ENCODE measurements at regions not wholly inside any gene's neighbourhood (a gene's known extent, or its start where the extent isn't known, plus 50 kb on each side); places are given as distances from the start of the nearest gene placed in this dataset.
"Not testable (repeated sequence)": the region's sequence is repeated elsewhere in the genome, so short reads cannot be mapped to it uniquely, and the experiment has no call there.

DNA sequence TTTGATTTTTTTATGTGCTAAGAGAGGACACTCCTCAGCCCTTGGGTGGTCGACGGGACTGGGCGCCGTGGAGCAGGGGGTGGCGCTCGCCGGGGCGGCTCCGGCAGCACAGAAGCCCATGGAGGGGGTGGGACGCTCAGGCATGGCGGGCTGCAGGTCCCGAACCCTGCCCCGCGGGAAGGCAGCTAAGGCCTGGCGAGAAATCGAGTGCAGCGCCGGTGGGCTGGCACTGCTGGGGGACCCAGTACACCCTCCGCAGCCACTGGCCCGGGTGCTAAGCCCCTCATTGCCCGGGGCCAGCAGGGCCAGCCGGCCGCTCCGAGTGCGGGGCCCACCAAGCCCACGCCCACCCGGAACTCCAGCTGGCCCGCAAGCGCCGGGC lies 669.7 kb upstream of the CTNND2 start:
- DNase-seq (ENCODE audit: low spot score) = not testable (repeated sequence)

- no peak for DNase-seq (ENCODE audit: low spot score)
These were observed 666.4 kb upstream of the CTNND2 start for GRCh38 chr5:12570688-12571087.

DNA sequence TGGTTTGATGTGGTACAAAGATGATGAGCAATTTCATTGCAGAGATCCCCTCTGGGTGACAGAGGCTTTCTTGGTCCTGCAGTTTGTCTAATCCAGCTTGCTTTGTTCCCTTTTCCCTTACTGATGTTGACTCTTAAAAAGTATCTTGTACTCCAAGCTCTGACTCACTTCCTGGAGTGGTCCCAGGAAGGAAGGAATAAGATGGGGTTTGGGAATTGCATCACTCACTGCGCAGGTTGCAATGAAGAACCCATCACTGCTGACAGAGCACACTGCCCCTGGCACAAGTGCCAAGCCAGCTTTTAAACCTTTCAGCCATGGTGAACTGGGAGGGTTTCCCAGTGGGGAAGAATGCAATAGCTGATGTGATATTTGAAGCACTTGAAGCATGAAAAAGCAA lies 662.2 kb upstream of the CTNND2 start:
- DNase-seq (ENCODE audit: low spot score) = no peak

GRCh38 chr5:12557012-12557411 lies 652.8 kb upstream of the CTNND2 start:
- DNase-seq (ENCODE audit: low spot score) = no peak

DNA sequence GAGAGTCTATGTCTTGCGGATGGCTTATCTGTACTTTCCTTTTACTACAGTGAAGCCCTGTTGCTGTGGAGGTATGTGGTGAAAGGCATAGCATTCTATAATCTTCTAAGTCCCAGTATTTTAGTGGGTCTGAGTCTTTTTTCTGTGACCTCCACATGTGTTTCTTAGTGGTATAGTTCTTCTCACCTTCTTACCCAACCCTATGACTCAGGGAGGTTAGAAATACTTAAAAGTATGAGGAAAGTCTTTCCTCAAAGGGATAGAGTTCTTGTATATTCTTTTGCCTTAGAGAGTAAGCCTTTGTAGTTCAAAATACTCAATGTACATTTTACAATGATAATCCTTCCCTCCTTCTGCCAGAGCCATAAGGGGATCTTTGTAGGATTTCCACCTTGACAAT lies 621.9 kb upstream of the CTNND2 start:
- DNase-seq (ENCODE audit: low spot score) = no peak

DNA sequence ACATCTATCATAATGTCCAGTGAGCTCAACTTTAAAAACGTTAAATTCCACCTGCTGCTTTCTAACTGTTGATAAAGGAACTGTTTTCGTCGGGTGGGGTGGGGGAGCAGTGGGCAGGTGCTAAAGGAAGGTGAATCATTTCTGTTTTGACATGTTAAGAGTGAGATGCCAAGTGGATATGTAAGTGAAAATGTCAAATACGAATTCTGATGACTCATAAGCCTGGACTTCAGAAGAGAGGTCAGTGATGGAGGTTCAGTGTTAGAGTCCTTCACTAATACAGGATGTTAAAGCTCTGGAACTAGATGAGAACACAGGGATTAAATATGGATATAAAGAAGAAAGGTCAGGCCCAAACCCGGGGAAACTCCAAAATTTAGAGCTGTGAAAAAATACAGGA lies 617.9 kb upstream of the CTNND2 start:
- no peak for DNase-seq (ENCODE audit: low spot score)

DNA sequence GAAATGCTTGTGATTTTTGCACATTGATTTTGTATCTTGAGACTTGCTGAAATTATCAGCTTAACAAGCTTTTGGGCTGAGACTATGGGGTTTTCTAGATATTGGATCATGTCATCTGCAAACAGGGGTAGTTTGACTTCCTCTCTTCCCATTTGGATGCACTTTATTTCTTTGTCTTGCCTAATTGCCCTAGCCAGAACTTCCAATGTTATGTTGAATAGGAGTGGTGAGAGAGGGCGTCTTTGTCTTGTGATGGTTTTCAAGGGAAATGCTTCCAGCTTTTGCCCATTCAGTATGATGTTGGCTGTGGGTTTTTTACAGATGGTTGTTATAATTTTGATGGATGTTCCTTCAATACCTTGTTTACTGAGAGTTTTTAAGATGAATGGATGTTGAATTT lies 600.7 kb upstream of the CTNND2 start:
- not testable (repeated sequence) for DNase-seq (ENCODE audit: low spot score)

GRCh38 chr5:12488161-12488560 lies 583.9 kb upstream of the CTNND2 start:
- DNase-seq (ENCODE audit: low spot score) = no peak

- no peak for DNase-seq (ENCODE audit: low spot score)
These were observed 576.2 kb upstream of the CTNND2 start for GRCh38 chr5:12480487-12480886.

DNA sequence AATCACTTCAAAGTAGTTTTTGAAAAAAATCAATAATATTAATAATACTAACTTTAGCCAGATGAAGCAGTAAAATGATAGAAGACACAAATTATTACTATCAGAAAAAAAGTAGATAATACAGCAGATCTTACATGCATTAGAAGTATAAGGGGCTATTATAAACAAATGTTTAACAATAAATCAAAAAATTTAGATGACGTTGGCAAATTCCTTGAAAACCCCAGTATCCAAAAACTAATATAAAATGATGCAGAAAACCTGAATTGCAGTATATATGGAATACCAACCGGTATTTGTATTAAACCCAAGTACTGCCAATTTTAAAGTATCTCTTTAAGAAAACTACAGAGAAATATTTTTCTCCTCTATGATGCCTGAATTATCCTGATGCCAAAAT lies 573.3 kb upstream of the CTNND2 start:
- DNase-seq (ENCODE audit: low spot score) = no peak

DNA sequence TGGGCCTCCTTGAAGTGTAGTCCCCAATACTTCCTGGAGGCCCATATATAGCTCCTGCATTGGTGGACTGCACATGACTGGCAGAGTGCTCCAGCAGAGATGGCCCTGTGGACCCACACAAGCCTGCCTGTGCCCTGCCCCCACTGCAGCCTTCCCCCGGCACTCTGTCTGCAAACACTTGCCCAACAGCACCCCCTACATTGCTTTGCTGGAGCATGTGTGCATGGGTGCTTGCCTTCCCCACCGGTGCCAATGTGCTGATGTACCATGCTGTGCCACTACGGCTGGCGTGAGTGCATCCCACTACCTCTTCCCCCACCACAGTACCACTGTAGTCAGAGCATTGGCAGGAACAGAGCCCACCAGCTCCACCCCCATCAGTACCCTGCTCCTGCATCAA lies 563.6 kb upstream of the CTNND2 start:
- no peak for DNase-seq (ENCODE audit: low spot score)

GRCh38 chr5:12460493-12461261 lies 556.4 kb upstream of the CTNND2 start:
- no peak for DNase-seq (ENCODE audit: low spot score)

DNA sequence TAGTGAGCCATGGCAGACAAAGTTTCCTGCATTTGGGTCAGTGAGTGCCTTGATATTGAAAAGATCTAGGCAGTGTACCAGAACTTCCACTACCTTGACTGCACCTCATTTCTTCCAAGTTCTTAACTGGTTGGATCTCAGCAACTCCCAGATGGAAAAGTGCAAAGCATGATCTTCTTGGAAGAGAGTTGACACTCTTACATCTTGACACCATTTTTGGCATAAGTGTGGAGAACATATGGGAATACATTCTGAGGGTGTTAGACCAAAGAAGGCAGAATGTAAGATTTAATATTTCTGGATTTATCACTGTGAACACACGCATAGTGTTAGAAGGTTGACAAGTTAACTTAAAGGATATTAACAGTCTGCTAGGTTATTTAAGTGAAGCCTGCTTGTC lies 555.1 kb upstream of the CTNND2 start:
- DNase-seq (ENCODE audit: low spot score) = no peak

- no peak for DNase-seq (ENCODE audit: low spot score)
These were observed 514.8 kb upstream of the CTNND2 start for GRCh38 chr5:12419075-12419474.

GRCh38 chr5:12413585-12413984 lies 509.3 kb upstream of the CTNND2 start:
- no peak for DNase-seq (ENCODE audit: low spot score)

GRCh38 chr5:12413075-12413474 lies 508.8 kb upstream of the CTNND2 start:
- no peak for DNase-seq (ENCODE audit: low spot score)

DNA sequence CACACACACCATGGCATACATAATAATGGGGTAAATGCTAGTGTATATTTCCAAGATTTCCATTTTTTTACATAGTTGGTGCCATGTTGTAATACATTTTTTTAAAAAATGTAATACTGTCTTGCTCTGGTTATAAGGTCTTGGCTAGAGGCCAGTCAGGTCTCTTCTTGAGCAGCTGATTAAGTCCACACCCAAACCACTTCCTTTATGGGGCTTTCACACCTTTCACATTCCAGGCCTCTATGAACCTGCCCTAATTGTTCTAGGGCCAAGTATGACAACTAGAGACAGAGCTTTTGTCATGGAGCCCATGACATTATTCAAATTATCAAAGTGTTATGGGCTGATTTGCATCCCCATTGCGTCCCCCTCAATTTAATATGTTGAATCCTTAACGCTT lies 495.6 kb upstream of the CTNND2 start:
- no peak for DNase-seq (ENCODE audit: low spot score)

DNA sequence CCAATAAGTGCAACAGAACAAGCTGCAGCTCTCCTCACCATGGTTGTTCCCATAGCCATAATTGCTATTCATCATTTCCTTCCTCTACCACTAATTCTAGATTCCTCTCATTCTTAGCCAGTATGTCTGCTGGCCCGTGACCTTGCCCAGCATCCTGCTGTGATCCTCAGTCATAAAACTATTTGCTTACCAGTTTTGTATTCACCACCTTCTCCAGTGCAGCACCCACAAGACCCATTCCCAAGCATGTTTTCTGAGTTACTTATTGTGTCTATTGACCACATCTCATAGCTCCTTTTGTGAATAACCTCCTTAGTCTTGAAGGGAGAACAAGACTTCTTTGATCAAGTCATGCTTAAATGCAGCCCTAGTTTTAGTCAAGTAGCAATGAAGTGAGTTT lies 488.0 kb upstream of the CTNND2 start:
- DNase-seq (ENCODE audit: low spot score) = peak; percentile 23

DNA sequence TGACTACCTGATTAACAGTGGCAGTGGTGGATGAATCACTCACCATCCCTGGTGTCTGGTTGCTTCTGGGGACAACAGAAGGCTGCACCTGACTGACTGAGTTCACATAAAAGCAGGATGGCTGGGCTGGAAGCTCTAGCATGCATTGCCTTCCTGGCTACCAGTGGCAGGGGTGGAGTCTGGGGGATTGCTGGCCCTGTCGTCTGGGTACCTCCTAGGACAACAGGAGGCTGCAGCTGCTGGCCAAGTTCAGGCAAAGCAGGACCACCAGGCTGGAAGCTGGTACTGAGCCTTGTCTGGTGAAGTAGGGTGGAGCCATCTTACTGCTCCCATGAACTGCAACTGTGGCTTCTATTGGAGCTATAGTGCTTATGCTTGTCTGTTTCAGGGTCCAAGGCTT lies 480.8 kb upstream of the CTNND2 start:
- DNase-seq (ENCODE audit: low spot score) = no peak

- DNase-seq (ENCODE audit: low spot score) = no peak
These were observed 479.8 kb upstream of the CTNND2 start for GRCh38 chr5:12384005-12384404.

GRCh38 chr5:12367973-12368372 lies 463.7 kb upstream of the CTNND2 start:
- no peak for DNase-seq (ENCODE audit: low spot score)

GRCh38 chr5:12360218-12360617 lies 456.0 kb upstream of the CTNND2 start:
- DNase-seq (ENCODE audit: low spot score) = no peak

DNA sequence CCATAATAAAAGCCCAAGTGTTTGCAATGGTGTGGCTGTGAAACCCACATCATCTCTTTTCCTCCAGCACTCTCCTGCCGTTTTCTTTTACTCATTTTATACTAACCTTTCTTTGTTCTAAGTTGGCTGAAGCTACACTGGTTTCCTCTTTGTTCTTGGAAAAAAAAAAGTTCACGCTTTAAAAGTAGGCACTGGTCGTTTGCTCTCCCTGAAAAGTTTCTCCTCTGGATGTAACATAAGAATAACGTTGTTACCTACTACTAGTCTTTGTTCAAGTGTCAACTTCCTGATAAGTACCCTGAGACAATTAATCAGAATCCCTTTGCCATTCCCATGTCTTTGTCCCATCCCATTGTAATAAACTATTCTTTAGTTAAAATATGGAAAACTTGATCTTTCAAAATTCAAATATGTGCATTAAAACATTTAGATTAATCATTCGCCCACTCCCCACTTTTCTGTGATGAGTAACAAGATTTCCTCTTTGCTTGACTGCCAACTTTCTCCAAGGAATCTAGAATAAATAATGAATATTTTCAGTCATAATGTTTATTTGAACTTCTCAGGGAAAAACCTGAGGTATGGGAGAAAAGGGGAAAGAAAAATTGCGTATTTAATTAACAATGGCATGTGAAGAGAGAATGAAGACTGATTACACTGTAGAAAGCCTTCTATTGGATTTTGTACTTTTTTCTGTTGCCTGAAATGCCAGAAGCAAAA lies 454.3 kb upstream of the CTNND2 start:
- DNase-seq (ENCODE audit: low spot score) = no peak

DNA sequence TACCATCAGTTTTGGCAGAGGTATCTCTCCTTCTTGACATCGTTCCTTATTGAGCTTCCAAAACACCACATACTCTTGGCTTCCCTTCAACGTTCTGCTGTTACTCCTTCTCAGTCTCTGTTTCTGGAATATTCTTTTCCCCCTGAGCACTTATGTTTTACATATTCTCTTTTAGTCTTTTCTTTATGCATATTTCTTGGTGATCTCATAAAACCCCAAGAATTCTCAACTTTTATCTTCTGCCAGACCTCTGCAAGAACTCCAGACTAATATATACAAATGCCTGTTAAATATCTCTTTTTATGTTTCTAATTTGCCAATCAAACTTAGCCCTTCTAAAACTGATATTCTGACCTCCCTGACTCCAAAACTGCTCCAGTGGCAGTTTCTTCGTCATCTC lies 453.4 kb upstream of the CTNND2 start:
- no peak for DNase-seq (ENCODE audit: low spot score)
